GM18505 (cell line): ENCODE measurements at regions not wholly inside any gene's neighbourhood (a gene's known extent, or its start where the extent isn't known, plus 50 kb on each side); places are given as distances from the start of the nearest gene placed in this dataset.

ENCODE experiments used
- ATAC-seq: cut with Tn5 transposase; IDR thresholded peaks from one replicate; pipeline ENCODE4 v1.9.1; 2021; ENCODE audit not compliant: unreplicated experiment
- POLR2A ChIP-seq: IDR thresholded peaks from 4 replicates; pipeline ENCODE4 v1.6.1; 2011; ENCODE audit warnings: borderline replicate concordance; ENCODE audit not compliant: insufficient read depth, insufficient read length; ENCODE audit errors: extremely low read depth

GRCh38 chr6:6715465-6715864 is 126.9 kb downstream of the LY86 start:
- no peak for TF ChIP-seq POLR2A
- no peak for ATAC-seq

GRCh38 chr6:6716998-6717763 is 128.7 kb downstream of the LY86 start:
- TF ChIP-seq POLR2A: no peak
- no peak for ATAC-seq

- no peak for TF ChIP-seq POLR2A
- no peak for ATAC-seq
Observed at GRCh38 chr6:6717953-6718352, 129.4 kb downstream of the LY86 start.

- TF ChIP-seq POLR2A: no peak
- no peak for ATAC-seq
Observed at GRCh38 chr6:6721606-6722005, 133.1 kb downstream of the LY86 start.

GRCh38 chr6:6722195-6722594 is 133.7 kb downstream of the LY86 start:
- no peak for TF ChIP-seq POLR2A
- ATAC-seq: no peak

GRCh38 chr6:6723361-6723760 is 134.8 kb downstream of the LY86 start:
- no peak for TF ChIP-seq POLR2A
- no peak for ATAC-seq

- no peak for ATAC-seq
- TF ChIP-seq POLR2A: no peak
Observed at GRCh38 chr6:6723921-6724538, 135.5 kb downstream of the LY86 start.

GRCh38 chr6:6724539-6725467 is 136.3 kb downstream of the LY86 start:
- ATAC-seq: no peak
- TF ChIP-seq POLR2A: no peak

GRCh38 chr6:6725468-6726209 is 137.1 kb downstream of the LY86 start:
- no peak for TF ChIP-seq POLR2A
- no peak for ATAC-seq

GRCh38 chr6:6728169-6728941 is 139.8 kb downstream of the LY86 start:
- TF ChIP-seq POLR2A: no peak
- ATAC-seq: no peak

GRCh38 chr6:6729971-6730370 is 141.5 kb downstream of the LY86 start:
- TF ChIP-seq POLR2A: no peak
- no peak for ATAC-seq

GRCh38 chr6:6730831-6731230 is 142.3 kb downstream of the LY86 start:
- ATAC-seq: no peak
- no peak for TF ChIP-seq POLR2A
